CD14-positive monocyte (primary cell): ENCODE measurements at regions not wholly inside any gene's neighbourhood (a gene's known extent, or its start where the extent isn't known, plus 50 kb on each side); places are given as distances from the start of the nearest gene placed in this dataset.

Experiments used
- DNase-seq, 3 donors: peaks; one replicate each; pipeline ENCODE4 v3.0.0-alpha.2; 2011 to 2022
- H2AFZ ChIP-seq: 2 replicates; pipeline ENCODE4 v1.6.0; 2012; ENCODE audit warnings: mild to moderate bottlenecking, low read depth, low read length, inconsistent platforms; ENCODE audit not compliant: insufficient read depth, poor library complexity, severe bottlenecking
- H3K27ac ChIP-seq, 2 donors: 1 replicate in 1 of 2; 2 replicates in 1 of 2; pipeline ENCODE4 v1.5.1; 2012 to 2013; ENCODE audit warnings: low read length in 2 of 2, control low read depth in 1 of 2, inconsistent platforms in 1 of 2, low read depth in 1 of 2, mild to moderate bottlenecking in 1 of 2
- H3K27me3 ChIP-seq, 2 donors: one replicate each; pipeline versions ENCODE4 v1.6.0 to v1.6.1; 2011 to 2013; ENCODE audit warnings: low read length in 2 of 2; ENCODE audit not compliant: control insufficient read depth in 2 of 2, insufficient read depth in 2 of 2
- H3K36me3 ChIP-seq, 2 donors: replicated peaks in 1 of 2; 1 replicate in 1 of 2; 2 replicates in 1 of 2; pipeline versions ENCODE4 v1.5.1 to v1.6.1; 2012 to 2013; ENCODE audit warnings: low read length in 2 of 2, control low read depth in 1 of 2, inconsistent platforms in 1 of 2, mild to moderate bottlenecking in 1 of 2; ENCODE audit not compliant: insufficient read depth in 2 of 2, control insufficient read depth in 1 of 2
- H3K4me1 ChIP-seq, 2 donors: 1 replicate in 1 of 2; 2 replicates in 1 of 2; pipeline versions ENCODE4 v1.5.1 to v1.6.1; 2012 to 2013; ENCODE audit warnings: low read length in 2 of 2, control low read depth in 1 of 2, inconsistent platforms in 1 of 2, mild to moderate bottlenecking in 1 of 2, moderate library complexity in 1 of 2; ENCODE audit not compliant: insufficient read depth in 2 of 2, control insufficient read depth in 1 of 2
- H3K4me2 ChIP-seq: replicated peaks from 2 replicates; pipeline ENCODE3; 2012; ENCODE audit warnings: low read length, moderate library complexity, mild to moderate bottlenecking; ENCODE audit not compliant: poor library complexity, severe bottlenecking; ENCODE audit errors: extremely low read depth
- H3K4me3 ChIP-seq, 3 experiments: fragments of 200-600 bp in 1 of 3; sonication (generic) in 1 of 3; replicated peaks in 1 of 3; 1 replicate in 2 of 3; 2 replicates in 1 of 3; pipeline ENCODE4 v1.5.1; 2011 to 2013; ENCODE audit warnings: low read length in 3 of 3, mild to moderate bottlenecking in 3 of 3, control low read depth in 2 of 3, low read depth in 2 of 3, inconsistent platforms in 1 of 3, moderate library complexity in 1 of 3
- H3K79me2 ChIP-seq: 2 replicates; pipeline ENCODE4 v1.6.0; 2012; ENCODE audit warnings: mild to moderate bottlenecking, control low read depth, inconsistent platforms, low read length, moderate library complexity; ENCODE audit not compliant: insufficient read depth
- H3K9ac ChIP-seq: 2 replicates; pipeline ENCODE4 v1.6.0; 2017; ENCODE audit warnings: low read length, mild to moderate bottlenecking; ENCODE audit not compliant: insufficient read depth, poor library complexity, severe bottlenecking
- H3K9me3 ChIP-seq, 2 donors: replicated peaks in 1 of 2; 1 replicate in 1 of 2; 2 replicates in 1 of 2; pipeline versions ENCODE4 v1.5.1 to v1.6.1; 2012 to 2013; ENCODE audit warnings: low read length in 2 of 2, control low read depth in 1 of 2; ENCODE audit not compliant: control insufficient read depth in 1 of 2, insufficient read depth in 1 of 2
- H4K20me1 ChIP-seq: 2 replicates; pipeline ENCODE4 v1.6.0; 2012; ENCODE audit warnings: mild to moderate bottlenecking, low read length, control low read depth, moderate library complexity; ENCODE audit not compliant: insufficient read depth
- H3K27ac Mint-ChIP-seq, 7 donors: one replicate each; pipeline ENCODE4 v1.8.0; 2020; ENCODE audit warnings: mild to moderate bottlenecking in 7 of 7, mixed read lengths in 7 of 7, moderate library complexity in 6 of 7, inconsistent platforms in 2 of 7
- H3K27me3 Mint-ChIP-seq, 3 donors: one replicate each; pipeline ENCODE4 v1.8.0; 2021 to 2022; ENCODE audit warnings: low read depth in 3 of 3, mild to moderate bottlenecking in 3 of 3, mixed read lengths in 3 of 3, moderate library complexity in 3 of 3, inconsistent platforms in 1 of 3
- H3K36me3 Mint-ChIP-seq, 2 donors: one replicate each; pipeline ENCODE4 v1.8.0; 2020; ENCODE audit warnings: mixed read lengths in 2 of 2, inconsistent platforms in 1 of 2, mild to moderate bottlenecking in 1 of 2
- H3K4me1 Mint-ChIP-seq: one replicate; pipeline ENCODE4 v1.8.0; 2020; ENCODE audit warnings: mild to moderate bottlenecking, mixed read lengths
- H3K4me3 Mint-ChIP-seq, 2 donors: one replicate each; pipeline ENCODE4 v1.8.0; 2020; ENCODE audit warnings: mild to moderate bottlenecking in 2 of 2, mixed read lengths in 2 of 2, moderate library complexity in 1 of 2
- H3K9me3 Mint-ChIP-seq, 7 donors: one replicate each; pipeline ENCODE4 v1.8.0; 2020 to 2022; ENCODE audit warnings: mixed read lengths in 7 of 7, mild to moderate bottlenecking in 6 of 7, moderate library complexity in 6 of 7, inconsistent platforms in 2 of 7
- WGBS: methylation state at CpG from one replicate; pipeline ENCODE4 v1.1.5; 2013; ENCODE audit warnings: missing lambda C conversion rate; ENCODE audit not compliant: insufficient coverage; 5-methylcytosine and 5-hydroxymethylcytosine counted together
- intact Hi-C, 2 donors: fragments of 100-400 bp; cut with micrococcal nuclease; formaldehyde crosslinking; loops; one replicate each; pipeline versions ENCODE4 v1.15.0 to v1.15.1; 2023
- TF ChIP-seq, protein P1 (sequence below): fragments of 200-600 bp; IDR thresholded peaks from one replicate; pipeline ENCODE4 v1.8.0; 2022; ENCODE audit warnings: antibody characterized with exemption, mild to moderate bottlenecking

DNA sequence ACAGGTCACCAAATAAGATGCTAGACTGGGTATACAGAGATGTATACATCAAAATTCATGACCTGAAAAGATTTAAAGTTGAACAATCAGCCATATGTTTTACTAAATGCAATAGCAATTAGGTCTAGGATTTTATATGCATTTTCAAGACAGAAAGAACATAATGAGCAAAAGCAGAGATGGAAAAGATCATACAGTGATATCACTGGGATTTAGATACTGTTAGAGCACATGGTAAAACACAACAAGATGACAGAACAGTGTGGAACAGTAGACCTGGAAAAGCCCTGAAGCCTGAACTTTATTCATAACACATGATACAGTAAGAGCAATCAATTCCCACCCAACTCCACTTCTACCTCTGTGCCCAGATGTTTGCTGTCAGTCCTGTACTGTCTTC, 585.9 kb downstream of the PRR16 start:
- intact Hi-C loops: no loop called here

DNA sequence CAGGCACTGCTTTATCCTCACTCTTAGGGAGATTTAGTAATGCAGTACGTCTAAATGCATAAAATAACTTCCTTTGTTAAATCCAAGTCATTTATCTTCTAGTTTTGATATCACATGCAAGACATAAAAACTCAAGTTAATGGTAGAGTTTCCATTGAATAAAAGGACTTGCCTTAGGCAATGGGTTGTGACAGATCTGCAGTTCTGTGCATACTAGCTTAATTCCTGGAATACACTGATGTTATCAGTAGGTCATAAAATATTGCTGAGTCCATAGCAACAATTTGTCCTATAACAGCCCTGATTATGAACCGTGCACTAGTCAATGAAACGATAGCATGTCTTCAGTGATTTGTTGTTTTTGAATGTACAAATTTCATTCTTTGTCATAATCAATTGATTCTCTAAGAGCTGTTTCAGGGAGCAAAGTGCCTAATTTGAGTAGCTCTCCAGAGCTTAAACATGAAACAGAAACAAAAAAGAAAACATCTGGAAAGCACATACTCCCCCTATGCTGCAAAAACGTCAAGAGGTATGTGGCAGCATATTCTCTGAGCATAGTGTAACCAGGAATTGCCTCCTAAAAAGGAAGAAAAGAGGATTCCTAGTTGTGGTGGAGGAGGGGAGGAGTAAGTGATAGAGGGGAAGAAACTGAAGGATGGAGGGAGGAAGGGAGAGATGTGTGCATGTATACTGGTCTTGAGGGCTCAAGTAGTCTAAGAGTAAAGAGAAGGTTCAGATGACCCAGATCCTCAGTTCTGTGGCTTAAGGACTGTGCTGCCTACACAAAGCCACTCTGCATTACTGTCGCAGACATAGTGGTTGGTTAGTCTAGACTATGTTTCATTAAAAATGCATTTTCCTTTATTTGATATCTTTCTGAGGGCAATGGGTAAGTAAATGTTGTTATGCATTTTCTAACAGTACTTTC, 589.2 kb downstream of the PRR16 start:
- H3K36me3 Mint-ChIP-seq: no peaks in the 10 kb centered on the region
- intact Hi-C loops: no loop called here
- no peak overlapping the region for H3K4me3 Mint-ChIP-seq

More for the DNA sequence above, 585.9 kb downstream of the PRR16 start:
- H3K9me3 Mint-ChIP-seq: peaks cover 0 to 6% (median 3%) of the 10 kb centered on the region in 7 donors
- no peaks in the 10 kb centered on the region for H3K36me3 Mint-ChIP-seq
- DNase-seq: no peak
- H3K27me3 ChIP-seq: no peaks in the 10 kb centered on the region
- H3K4me2 ChIP-seq: no peak overlapping the region
- TF ChIP-seq, protein P1, sequence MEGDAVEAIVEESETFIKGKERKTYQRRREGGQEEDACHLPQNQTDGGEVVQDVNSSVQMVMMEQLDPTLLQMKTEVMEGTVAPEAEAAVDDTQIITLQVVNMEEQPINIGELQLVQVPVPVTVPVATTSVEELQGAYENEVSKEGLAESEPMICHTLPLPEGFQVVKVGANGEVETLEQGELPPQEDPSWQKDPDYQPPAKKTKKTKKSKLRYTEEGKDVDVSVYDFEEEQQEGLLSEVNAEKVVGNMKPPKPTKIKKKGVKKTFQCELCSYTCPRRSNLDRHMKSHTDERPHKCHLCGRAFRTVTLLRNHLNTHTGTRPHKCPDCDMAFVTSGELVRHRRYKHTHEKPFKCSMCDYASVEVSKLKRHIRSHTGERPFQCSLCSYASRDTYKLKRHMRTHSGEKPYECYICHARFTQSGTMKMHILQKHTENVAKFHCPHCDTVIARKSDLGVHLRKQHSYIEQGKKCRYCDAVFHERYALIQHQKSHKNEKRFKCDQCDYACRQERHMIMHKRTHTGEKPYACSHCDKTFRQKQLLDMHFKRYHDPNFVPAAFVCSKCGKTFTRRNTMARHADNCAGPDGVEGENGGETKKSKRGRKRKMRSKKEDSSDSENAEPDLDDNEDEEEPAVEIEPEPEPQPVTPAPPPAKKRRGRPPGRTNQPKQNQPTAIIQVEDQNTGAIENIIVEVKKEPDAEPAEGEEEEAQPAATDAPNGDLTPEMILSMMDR: no peak
- H3K36me3 ChIP-seq: no peaks in the 10 kb centered on the region
- no peak overlapping the region for H3K4me3 ChIP-seq
- H3K9me3 ChIP-seq: peaks cover 0 to 3% of the 10 kb centered on the region in 2 donors
- no peaks in the 10 kb centered on the region for H3K27me3 Mint-ChIP-seq
- no peaks in the 10 kb centered on the region for H3K4me1 ChIP-seq
- H3K9ac ChIP-seq: no peak overlapping the region
- no peak overlapping the region for H2AFZ ChIP-seq
- H3K4me1 Mint-ChIP-seq: no peaks in the 10 kb centered on the region
- H3K4me3 Mint-ChIP-seq: no peak overlapping the region
- H3K27ac ChIP-seq: no peak overlapping the region
- H4K20me1 ChIP-seq: no peaks in the 10 kb centered on the region
- no peak overlapping the region for H3K27ac Mint-ChIP-seq
- no peaks in the 10 kb centered on the region for H3K79me2 ChIP-seq

More for the DNA sequence above, 589.2 kb downstream of the PRR16 start:
- Mint-ChIP-seq H3K27me3 (no peaks in the 10 kb centered on the region), H3K27ac (no peak overlapping the region), H3K9me3 (peaks cover 0 to 7% (median 3%) of the 10 kb centered on the region in 7 donors), H3K4me1 (no peaks in the 10 kb centered on the region)
- no peak overlapping the region for H3K9ac ChIP-seq
- H3K27ac ChIP-seq: no peak overlapping the region
- no peak for DNase-seq
- WGBS: no CpG with 5 or more reads among the region's 5 CpGs
- H3K9me3 ChIP-seq: peaks cover 0 to 13% of the 10 kb centered on the region in 2 donors
- no peaks in the 10 kb centered on the region for H4K20me1 ChIP-seq
- TF ChIP-seq, protein P1: no peak
- H3K4me2 ChIP-seq: no peak overlapping the region
- no peak overlapping the region for H3K4me3 ChIP-seq
- H2AFZ ChIP-seq: no peak overlapping the region
- H3K79me2 ChIP-seq: no peaks in the 10 kb centered on the region
- H3K36me3 ChIP-seq: no peaks in the 10 kb centered on the region
- H3K4me1 ChIP-seq: no peaks in the 10 kb centered on the region
- no peaks in the 10 kb centered on the region for H3K27me3 ChIP-seq
